PC-3 (cell line): ENCODE measurements at regions not wholly inside any gene's neighbourhood (a gene's known extent, or its start where the extent isn't known, plus 50 kb on each side); places are given as distances from the start of the nearest gene placed in this dataset.

ENCODE experiments used
- ATAC-seq: fragments of 200-7000 bp; cut with Tn5 transposase; 2 replicates; pipeline ENCODE4 v1.9.1; 2020; ENCODE audit warnings: mild to moderate bottlenecking, moderate library complexity
- BruUV-seq: library from RNA; stranded (reverse); fragments of 400-500 nt; replicated peaks from 2 replicates; lab custom pipeline; 2021; lab: Mats Ljungman, UMichigan
- CTCF ChIA-PET: fragments of 300-600 bp; sonication (Branson Sonifier 250); formaldehyde crosslinking; loops from one replicate; lab custom pipeline; 2022; ENCODE audit warnings: antibody characterized with exemption; lab: Charles Lee
- POLR2A ChIA-PET: fragments of 300-600 bp; sonication (Branson Sonifier 250); formaldehyde crosslinking; loops from one replicate; lab custom pipeline; 2022; ENCODE audit warnings: antibody characterized with exemption; ENCODE audit not compliant: unreplicated experiment; lab: Charles Lee
- DNase-seq: peaks from one replicate; pipeline ENCODE4 v3.0.0-alpha.2; 2015
- H2AFZ ChIP-seq: fragments of 300-600 bp; sonication (generic); 2 replicates; pipeline ENCODE4 v1.6.0; 2016; ENCODE audit warnings: antibody characterized with exemption, low read length
- H3F3A ChIP-seq: fragments of 300-600 bp; sonication (generic); one replicate; pipeline ENCODE4 v1.6.0; 2017; ENCODE audit warnings: antibody characterized with exemption, low read length, control low read depth, mild to moderate bottlenecking; ENCODE audit not compliant: unreplicated experiment
- H3K27ac ChIP-seq: fragments of 300-600 bp; sonication (generic); 2 replicates; pipeline ENCODE4 v1.5.1; 2016; ENCODE audit warnings: mild to moderate bottlenecking, low read length
- H3K27me3 ChIP-seq: fragments of 300-600 bp; sonication (generic); 2 replicates; pipeline ENCODE4 v1.6.1; 2016; ENCODE audit warnings: low read length, mixed read lengths
- H3K36me3 ChIP-seq: fragments of 300-600 bp; sonication (generic); 2 replicates; pipeline ENCODE4 v1.6.1; 2016; ENCODE audit warnings: low read depth, mixed run types, low read length, mixed read lengths
- H3K4me1 ChIP-seq: fragments of 300-600 bp; sonication (generic); 2 replicates; pipeline ENCODE4 v1.5.1; 2016; ENCODE audit warnings: low read length; ENCODE audit not compliant: insufficient read depth
- H3K4me2 ChIP-seq: fragments of 300-600 bp; sonication (generic); 2 replicates; pipeline ENCODE4 v1.6.0; 2016; ENCODE audit warnings: low read length
- H3K4me3 ChIP-seq: fragments of 300-600 bp; sonication (generic); 2 replicates; pipeline ENCODE4 v1.5.1; 2016; ENCODE audit warnings: mild to moderate bottlenecking, low read length, mixed read lengths
- H3K79me2 ChIP-seq: fragments of 300-600 bp; sonication (generic); 2 replicates; pipeline ENCODE4 v1.6.1; 2017; ENCODE audit warnings: low read length, mixed read lengths
- H3K9ac ChIP-seq: fragments of 300-600 bp; sonication (generic); 2 replicates; pipeline ENCODE4 v1.6.0; 2016; ENCODE audit warnings: mild to moderate bottlenecking, low read length
- H3K9me2 ChIP-seq: fragments of 300-600 bp; sonication (generic); replicated peaks from 2 replicates; pipeline ENCODE4 v1.6.1; 2016; ENCODE audit warnings: mixed run types, low read length, mixed read lengths
- H3K9me3 ChIP-seq: fragments of 300-600 bp; sonication (generic); 2 replicates; pipeline ENCODE4 v1.6.1; 2016; ENCODE audit warnings: low read length, mixed read lengths
- H4K20me1 ChIP-seq: fragments of 300-600 bp; sonication (generic); 2 replicates; pipeline ENCODE4 v1.6.1; 2016; ENCODE audit warnings: low read length, mixed read lengths
- EZH2 ChIP-seq: fragments of 300-600 bp; sonication (generic); IDR thresholded peaks from one replicate; pipeline ENCODE4 v1.6.1; 2017; ENCODE audit warnings: antibody characterized with exemption, mild to moderate bottlenecking, low read length; ENCODE audit not compliant: unreplicated experiment
- EZH2phosphoT487 ChIP-seq: fragments of 300-600 bp; sonication (generic); IDR thresholded peaks from 2 replicates; pipeline ENCODE4 v1.6.1; 2018; ENCODE audit warnings: mild to moderate bottlenecking, antibody characterized with exemption, low read length, borderline replicate concordance
- intact Hi-C: fragments of 100-400 bp; cut with micrococcal nuclease; formaldehyde crosslinking; loops from 2 replicates; pipeline ENCODE4 v1.9.0; 2023
- TF ChIP-seq, protein P1 (sequence below): fragments of 300-600 bp; sonication (generic); conservative IDR thresholded peaks from 2 replicates; pipeline ENCODE4 v1.5.1; 2017; ENCODE audit warnings: antibody characterized with exemption, low read depth, mild to moderate bottlenecking, low read length

GRCh38 chr5:167923396-167923795 is 368.0 kb upstream of the WWC1 start:
- ATAC-seq = no peak
- Histone ChIP-seq H3K4me2 (no peak overlapping the region), H3K79me2 (no peaks in the 10 kb centered on the region), H3F3A (no peaks in the 10 kb centered on the region), H3K27ac (no peak overlapping the region), H3K27me3 (peaks cover 34% of the 10 kb centered on the region), H3K4me1 (no peaks in the 10 kb centered on the region), H3K9ac (no peak overlapping the region), H3K9me2 (no peaks in the 10 kb centered on the region), H3K36me3 (no peaks in the 10 kb centered on the region), H3K9me3 (no peaks in the 10 kb centered on the region), H3K4me3 (no peak overlapping the region), H4K20me1 (no peaks in the 10 kb centered on the region), H2AFZ (no peak overlapping the region)
- BruUV-seq = no TSS peak
- POLR2A ChIA-PET = no interaction called here
- TF ChIP-seq, protein P1, sequence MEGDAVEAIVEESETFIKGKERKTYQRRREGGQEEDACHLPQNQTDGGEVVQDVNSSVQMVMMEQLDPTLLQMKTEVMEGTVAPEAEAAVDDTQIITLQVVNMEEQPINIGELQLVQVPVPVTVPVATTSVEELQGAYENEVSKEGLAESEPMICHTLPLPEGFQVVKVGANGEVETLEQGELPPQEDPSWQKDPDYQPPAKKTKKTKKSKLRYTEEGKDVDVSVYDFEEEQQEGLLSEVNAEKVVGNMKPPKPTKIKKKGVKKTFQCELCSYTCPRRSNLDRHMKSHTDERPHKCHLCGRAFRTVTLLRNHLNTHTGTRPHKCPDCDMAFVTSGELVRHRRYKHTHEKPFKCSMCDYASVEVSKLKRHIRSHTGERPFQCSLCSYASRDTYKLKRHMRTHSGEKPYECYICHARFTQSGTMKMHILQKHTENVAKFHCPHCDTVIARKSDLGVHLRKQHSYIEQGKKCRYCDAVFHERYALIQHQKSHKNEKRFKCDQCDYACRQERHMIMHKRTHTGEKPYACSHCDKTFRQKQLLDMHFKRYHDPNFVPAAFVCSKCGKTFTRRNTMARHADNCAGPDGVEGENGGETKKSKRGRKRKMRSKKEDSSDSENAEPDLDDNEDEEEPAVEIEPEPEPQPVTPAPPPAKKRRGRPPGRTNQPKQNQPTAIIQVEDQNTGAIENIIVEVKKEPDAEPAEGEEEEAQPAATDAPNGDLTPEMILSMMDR = no peak
- no peak for TF ChIP-seq EZH2
- no peak for TF ChIP-seq EZH2phosphoT487
- CTCF ChIA-PET = no interaction called here
- intact Hi-C loops = no loop called here
- DNase-seq = no peak

- ChIA-PET POLR2A (no interaction called here), CTCF (no interaction called here)
- H3F3A ChIP-seq = no peaks in the 10 kb centered on the region
- no peaks in the 10 kb centered on the region for H4K20me1 ChIP-seq
- no TSS peak for BruUV-seq
- H3K79me2 ChIP-seq = no peaks in the 10 kb centered on the region
- ATAC-seq = no peak
- H2AFZ ChIP-seq = no peak overlapping the region
- H3K9me3 ChIP-seq = no peaks in the 10 kb centered on the region
- H3K27ac ChIP-seq = no peak overlapping the region
- H3K36me3 ChIP-seq = no peaks in the 10 kb centered on the region
- intact Hi-C loops = loop anchor here (10.0 kb wide), 1 partner anchor 345 kb away; no protein-coding TSS in a partner anchor
- no peak overlapping the region for H3K9ac ChIP-seq
- peaks cover 50% of the 10 kb centered on the region for H3K27me3 ChIP-seq
- H3K9me2 ChIP-seq = no peaks in the 10 kb centered on the region
- DNase-seq = no peak
- TF ChIP-seq EZH2 (no peak), EZH2phosphoT487 (no peak)
- TF ChIP-seq, protein P1 = no peak
- H3K4me2 ChIP-seq = no peak overlapping the region
- H3K4me3 ChIP-seq = no peak overlapping the region
- no peaks in the 10 kb centered on the region for H3K4me1 ChIP-seq
Measured at GRCh38 chr5:167929841-167930240, 361.6 kb upstream of the WWC1 start.

GRCh38 chr5:167934551-167934971 is 356.9 kb upstream of the WWC1 start:
- TF ChIP-seq, protein P1 = no peak
- no peak for TF ChIP-seq EZH2phosphoT487
- no peak for TF ChIP-seq EZH2
- Histone ChIP-seq H3K9ac (no peak overlapping the region), H4K20me1 (no peaks in the 10 kb centered on the region), H3K4me1 (no peaks in the 10 kb centered on the region), H3K9me3 (no peaks in the 10 kb centered on the region), H3K27ac (no peak overlapping the region), H3K4me3 (no peak overlapping the region), H3K36me3 (no peaks in the 10 kb centered on the region), H3F3A (no peaks in the 10 kb centered on the region), H3K79me2 (no peaks in the 10 kb centered on the region), H3K4me2 (no peak overlapping the region), H3K9me2 (no peaks in the 10 kb centered on the region), H2AFZ (no peak overlapping the region), H3K27me3 (peaks cover 87% of the 10 kb centered on the region)
- no TSS peak for BruUV-seq
- CTCF ChIA-PET = no interaction called here
- intact Hi-C loops = loop anchor here (10.0 kb wide), 1 partner anchor 350 kb away; no protein-coding TSS in a partner anchor
- no peak for ATAC-seq
- DNase-seq = no peak
- POLR2A ChIA-PET = no interaction called here
